ENCODE measurements at regions not wholly inside any gene's neighbourhood (a gene's known extent, or its start where the extent isn't known, plus 50 kb on each side); places are given as distances from the start of the nearest gene placed in this dataset.

DNA sequence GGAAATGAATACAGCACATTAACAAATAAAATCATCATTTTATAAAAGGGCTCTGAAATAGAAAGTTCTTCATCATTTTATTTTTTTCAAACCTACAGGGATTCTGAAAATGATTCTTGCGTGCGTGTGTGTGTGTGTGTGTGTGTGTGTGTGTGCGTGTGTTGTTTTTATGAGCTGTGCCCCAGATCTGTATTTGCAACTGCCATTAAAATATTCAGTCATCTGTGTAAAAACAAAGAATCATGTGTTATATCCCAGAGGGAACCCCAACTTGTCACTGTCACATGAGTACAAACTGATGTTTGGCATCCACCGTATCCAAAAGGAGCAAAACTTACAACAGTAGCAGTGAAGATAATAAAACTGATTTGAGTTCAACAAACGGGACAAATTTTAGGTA, 635.4 kb upstream of the PFKP start:
- Histone ChIP-seq H3K36me3 (ENCODE audit: control insufficient read depth in 1 of 2, insufficient read depth in 2 of 2, low read depth in 1 of 2, low read length in 2 of 2) (no peaks in the 10 kb centered on the region), H3K4me2 (ENCODE audit: low read length, poor library complexity, severe bottlenecking) (no peak overlapping the region), H2BK15ac (ENCODE audit: low read depth, poor library complexity, severe bottlenecking) (no peak overlapping the region), H2AFZ (ENCODE audit: low read depth, low read length) (no peak overlapping the region), H3K4me3 (ENCODE audit: insufficient read depth in 1 of 2, low read depth in 1 of 2, low read length in 2 of 2) (no peak overlapping the region), H3K27ac (ENCODE audit: low read length, poor library complexity, severe bottlenecking) (no peak overlapping the region), H4K91ac (ENCODE audit: low read length) (no peak overlapping the region), H2BK12ac (ENCODE audit: low read length in 2 of 2) (no peak overlapping the region), H3K18ac (ENCODE audit: low read depth in 1 of 2, low read length in 2 of 2) (no peak overlapping the region), H2BK5ac (ENCODE audit: low read depth, low read length, poor library complexity, severe bottlenecking) (no peak overlapping the region), H3K4ac (ENCODE audit: low read depth in 1 of 2, low read length in 2 of 2) (no peak overlapping the region), H3K27me3 (ENCODE audit: control insufficient read depth in 1 of 2, insufficient read depth in 1 of 2, low read length in 2 of 2) (no peaks in the 10 kb centered on the region), H2BK120ac (ENCODE audit: low read depth, low read length) (no peak overlapping the region), H3K9ac (ENCODE audit: low read length) (no peak overlapping the region), H3K9me3 (ENCODE audit: control insufficient read depth, low read length) (peaks cover 23% of the 10 kb centered on the region), H3K79me1 (replicated peaks; ENCODE audit: low read length, poor library complexity, severe bottlenecking) (no peaks in the 10 kb centered on the region), H3K23ac (ENCODE audit: low read length in 2 of 2) (no peak overlapping the region), H3K14ac (ENCODE audit: low read length in 2 of 2) (no peak overlapping the region), H4K8ac (ENCODE audit: low read length) (no peak overlapping the region), H3K4me1 (ENCODE audit: control insufficient read depth, insufficient read depth, low read depth, low read length) (no peaks in the 10 kb centered on the region), H2AK5ac (ENCODE audit: low read length, severe bottlenecking) (no peak overlapping the region)
- DNase-seq = no peak
- WGBS = 81% methylated on average over 2 of the region's 5 CpGs

DNA sequence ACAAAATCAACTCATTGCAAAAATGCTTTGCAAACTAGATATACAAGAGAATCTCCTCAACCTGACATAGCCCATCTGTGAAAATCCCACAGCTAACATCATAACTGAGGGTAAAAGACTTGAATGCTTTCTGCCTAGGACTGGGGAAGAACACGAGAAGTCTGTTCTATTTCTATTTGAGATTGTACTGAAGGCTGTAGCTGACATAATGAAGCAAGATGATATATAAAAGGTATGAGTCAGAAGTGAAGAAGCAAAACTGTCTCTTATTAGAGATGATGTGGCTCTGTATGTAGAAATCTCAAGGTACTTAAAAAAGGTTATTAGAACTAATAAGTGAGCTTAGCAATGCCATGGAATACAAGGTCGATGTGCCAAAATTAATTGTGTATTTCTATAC, 639.9 kb upstream of the PFKP start:
- no peak overlapping the region for H4K91ac ChIP-seq (ENCODE audit: low read length)
- H4K8ac ChIP-seq (ENCODE audit: low read length) = no peak overlapping the region
- no peak for DNase-seq
- no peak overlapping the region for H2BK12ac ChIP-seq (ENCODE audit: low read length in 2 of 2)
- H3K79me1 ChIP-seq (replicated peaks; ENCODE audit: low read length, poor library complexity, severe bottlenecking) = no peaks in the 10 kb centered on the region
- no peak overlapping the region for H3K4ac ChIP-seq (ENCODE audit: low read depth in 1 of 2, low read length in 2 of 2)
- no peak overlapping the region for H3K27ac ChIP-seq (ENCODE audit: low read length, poor library complexity, severe bottlenecking)
- no peak overlapping the region for H2BK5ac ChIP-seq (ENCODE audit: low read depth, low read length, poor library complexity, severe bottlenecking)
- H3K27me3 ChIP-seq (ENCODE audit: control insufficient read depth in 1 of 2, insufficient read depth in 1 of 2, low read length in 2 of 2) = no peaks in the 10 kb centered on the region
- WGBS = 80% methylated on average over 2 of the region's 2 CpGs
- H3K4me3 ChIP-seq (ENCODE audit: insufficient read depth in 1 of 2, low read depth in 1 of 2, low read length in 2 of 2) = no peak overlapping the region
- H2AFZ ChIP-seq (ENCODE audit: low read depth, low read length) = no peak overlapping the region
- H3K23ac ChIP-seq (ENCODE audit: low read length in 2 of 2) = no peak overlapping the region
- H3K36me3 ChIP-seq (ENCODE audit: control insufficient read depth in 1 of 2, insufficient read depth in 2 of 2, low read depth in 1 of 2, low read length in 2 of 2) = no peaks in the 10 kb centered on the region
- no peak overlapping the region for H2BK15ac ChIP-seq (ENCODE audit: low read depth, poor library complexity, severe bottlenecking)
- H3K9me3 ChIP-seq (ENCODE audit: control insufficient read depth, low read length) = peaks cover 15% of the 10 kb centered on the region
- no peak overlapping the region for H3K9ac ChIP-seq (ENCODE audit: low read length)
- H2AK5ac ChIP-seq (ENCODE audit: low read length, severe bottlenecking) = no peak overlapping the region
- no peaks in the 10 kb centered on the region for H3K4me1 ChIP-seq (ENCODE audit: control insufficient read depth, insufficient read depth, low read depth, low read length)
- no peak overlapping the region for H3K4me2 ChIP-seq (ENCODE audit: low read length, poor library complexity, severe bottlenecking)
- H3K14ac ChIP-seq (ENCODE audit: low read length in 2 of 2) = no peak overlapping the region
- no peak overlapping the region for H3K18ac ChIP-seq (ENCODE audit: low read depth in 1 of 2, low read length in 2 of 2)
- H2BK120ac ChIP-seq (ENCODE audit: low read depth, low read length) = no peak overlapping the region

DNA sequence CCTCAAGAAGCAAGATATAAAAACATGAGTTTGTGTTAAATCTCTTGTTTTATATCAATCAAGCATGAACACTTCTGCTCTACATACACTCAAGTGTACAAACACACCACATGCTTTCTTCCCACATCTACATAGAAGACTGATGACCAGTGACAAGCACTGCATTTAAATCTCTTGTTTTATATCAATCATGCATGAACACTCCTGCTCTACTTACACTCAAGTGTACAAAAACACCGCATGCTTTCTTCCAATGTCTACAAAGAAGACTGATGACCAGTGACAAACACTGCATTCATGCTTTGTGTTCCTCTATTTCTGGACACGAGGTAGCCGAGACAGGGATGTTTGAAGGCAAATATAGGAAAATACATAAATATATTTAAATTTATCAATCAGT, 642.0 kb upstream of the PFKP start:
- Histone ChIP-seq H3K4me2 (ENCODE audit: low read length, poor library complexity, severe bottlenecking) (no peak overlapping the region), H4K91ac (ENCODE audit: low read length) (no peak overlapping the region), H2BK15ac (ENCODE audit: low read depth, poor library complexity, severe bottlenecking) (no peak overlapping the region), H3K4me1 (ENCODE audit: control insufficient read depth, insufficient read depth, low read depth, low read length) (no peaks in the 10 kb centered on the region), H2BK5ac (ENCODE audit: low read depth, low read length, poor library complexity, severe bottlenecking) (no peak overlapping the region), H3K9ac (ENCODE audit: low read length) (no peak overlapping the region), H3K79me1 (replicated peaks; ENCODE audit: low read length, poor library complexity, severe bottlenecking) (no peaks in the 10 kb centered on the region), H3K4ac (ENCODE audit: low read depth in 1 of 2, low read length in 2 of 2) (no peak overlapping the region), H3K23ac (ENCODE audit: low read length in 2 of 2) (no peak overlapping the region), H3K36me3 (ENCODE audit: control insufficient read depth in 1 of 2, insufficient read depth in 2 of 2, low read depth in 1 of 2, low read length in 2 of 2) (no peaks in the 10 kb centered on the region), H3K9me3 (ENCODE audit: control insufficient read depth, low read length) (peaks cover 15% of the 10 kb centered on the region), H3K14ac (ENCODE audit: low read length in 2 of 2) (no peak overlapping the region), H4K8ac (ENCODE audit: low read length) (no peak overlapping the region), H3K27ac (ENCODE audit: low read length, poor library complexity, severe bottlenecking) (no peak overlapping the region), H3K27me3 (ENCODE audit: control insufficient read depth in 1 of 2, insufficient read depth in 1 of 2, low read length in 2 of 2) (no peaks in the 10 kb centered on the region), H2BK120ac (ENCODE audit: low read depth, low read length) (no peak overlapping the region), H2AK5ac (ENCODE audit: low read length, severe bottlenecking) (no peak overlapping the region), H3K4me3 (ENCODE audit: insufficient read depth in 1 of 2, low read depth in 1 of 2, low read length in 2 of 2) (no peak overlapping the region), H3K18ac (ENCODE audit: low read depth in 1 of 2, low read length in 2 of 2) (no peak overlapping the region), H2BK12ac (ENCODE audit: low read length in 2 of 2) (no peak overlapping the region), H2AFZ (ENCODE audit: low read depth, low read length) (no peak overlapping the region)
- WGBS = 80% methylated on average over 3 of the region's 3 CpGs
- no peak for DNase-seq

DNA sequence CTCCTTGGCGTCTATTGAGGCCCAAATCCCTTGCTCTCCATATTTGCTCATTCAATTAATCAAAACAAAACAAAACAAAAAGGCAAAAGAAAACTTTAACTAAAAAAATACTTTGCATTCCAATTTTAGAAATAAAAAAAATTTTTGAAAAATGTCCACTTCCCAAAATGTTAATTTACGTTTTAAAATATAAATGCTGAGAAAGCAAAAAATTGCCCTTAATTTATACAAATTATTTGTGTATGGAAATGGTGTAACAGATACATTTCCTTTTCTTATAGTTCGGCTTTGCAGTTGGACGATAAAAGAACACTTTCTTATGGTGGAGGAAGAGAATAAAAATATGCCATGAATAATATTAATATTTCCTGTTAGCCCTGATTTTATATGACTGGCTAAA, 652.8 kb upstream of the PFKP start:
- Histone ChIP-seq H3K79me1 (replicated peaks; ENCODE audit: low read length, poor library complexity, severe bottlenecking) (no peaks in the 10 kb centered on the region), H4K8ac (ENCODE audit: low read length) (no peak overlapping the region), H3K36me3 (ENCODE audit: control insufficient read depth in 1 of 2, insufficient read depth in 2 of 2, low read depth in 1 of 2, low read length in 2 of 2) (no peaks in the 10 kb centered on the region), H2BK15ac (ENCODE audit: low read depth, poor library complexity, severe bottlenecking) (no peak overlapping the region), H2BK5ac (ENCODE audit: low read depth, low read length, poor library complexity, severe bottlenecking) (no peak overlapping the region), H3K9me3 (ENCODE audit: control insufficient read depth, low read length) (peaks cover 28% of the 10 kb centered on the region), H3K18ac (ENCODE audit: low read depth in 1 of 2, low read length in 2 of 2) (no peak overlapping the region), H4K91ac (ENCODE audit: low read length) (no peak overlapping the region), H3K4me3 (ENCODE audit: insufficient read depth in 1 of 2, low read depth in 1 of 2, low read length in 2 of 2) (no peak overlapping the region), H2AFZ (ENCODE audit: low read depth, low read length) (no peak overlapping the region), H2AK5ac (ENCODE audit: low read length, severe bottlenecking) (no peak overlapping the region), H3K27me3 (ENCODE audit: control insufficient read depth in 1 of 2, insufficient read depth in 1 of 2, low read length in 2 of 2) (no peaks in the 10 kb centered on the region), H3K4me1 (ENCODE audit: control insufficient read depth, insufficient read depth, low read depth, low read length) (no peaks in the 10 kb centered on the region), H3K4ac (ENCODE audit: low read depth in 1 of 2, low read length in 2 of 2) (no peak overlapping the region), H3K4me2 (ENCODE audit: low read length, poor library complexity, severe bottlenecking) (no peak overlapping the region), H3K14ac (ENCODE audit: low read length in 2 of 2) (no peak overlapping the region), H3K23ac (ENCODE audit: low read length in 2 of 2) (no peak overlapping the region), H3K9ac (ENCODE audit: low read length) (no peak overlapping the region), H2BK120ac (ENCODE audit: low read depth, low read length) (no peak overlapping the region), H2BK12ac (ENCODE audit: low read length in 2 of 2) (no peak overlapping the region), H3K27ac (ENCODE audit: low read length, poor library complexity, severe bottlenecking) (no peak overlapping the region)
- DNase-seq = no peak
- WGBS = 100% methylated on average over 2 of the region's 4 CpGs

Data from mesenchymal stem cell (in vitro differentiated cells and primary cell).